ENCODE measurements at regions not wholly inside any gene's neighbourhood (a gene's known extent, or its start where the extent isn't known, plus 50 kb on each side); places are given as distances from the start of the nearest gene placed in this dataset.

- no peak for TF ChIP-seq CTCF (IDR thresholded peaks at IDR 0.05)
- TF ChIP-seq POLR2A (IDR thresholded peaks at IDR 0.05) = no peak
- TF ChIP-seq EP300 (IDR thresholded peaks at IDR 0.05) = no peak
These were observed 456.4 kb upstream of the CFAP20DC start for GRCh38 chr3:59506191-59506590.
